GM19395 (cell line): ENCODE measurements at regions not wholly inside any gene's neighbourhood (a gene's known extent, or its start where the extent isn't known, plus 50 kb on each side); places are given as distances from the start of the nearest gene placed in this dataset.
"Not testable (repeated sequence)": the region's sequence is repeated elsewhere in the genome, so short reads cannot be mapped to it uniquely, and the experiment has no call there.

Source experiments
- ATAC-seq: cut with Tn5 transposase; IDR thresholded peaks from one replicate; pipeline ENCODE4 v1.9.1; 2021; ENCODE audit warnings: mild to moderate bottlenecking, moderate library complexity; ENCODE audit not compliant: unreplicated experiment

GRCh38 chr7:69070476-69070875 is 527.8 kb upstream of the AUTS2 start:
- no peak for ATAC-seq

GRCh38 chr7:69076566-69076965 is 521.7 kb upstream of the AUTS2 start:
- no peak for ATAC-seq

GRCh38 chr7:69078997-69079769 is 519.1 kb upstream of the AUTS2 start:
- no peak for ATAC-seq

- ATAC-seq: not testable (repeated sequence)
Observed at GRCh38 chr7:69087281-69087680, 511.0 kb upstream of the AUTS2 start.

- ATAC-seq: no peak
Observed at GRCh38 chr7:69088185-69088584, 510.1 kb upstream of the AUTS2 start.

GRCh38 chr7:69090936-69091335 is 507.3 kb upstream of the AUTS2 start:
- no peak for ATAC-seq

GRCh38 chr7:69091521-69091920 is 506.8 kb upstream of the AUTS2 start:
- no peak for ATAC-seq

- no peak for ATAC-seq
Observed at GRCh38 chr7:69095127-69095526, 503.1 kb upstream of the AUTS2 start.

GRCh38 chr7:69095649-69096048 is 502.6 kb upstream of the AUTS2 start:
- ATAC-seq: no peak

- no peak for ATAC-seq
Observed at GRCh38 chr7:69104023-69104422, 494.3 kb upstream of the AUTS2 start.

- ATAC-seq: no peak
Observed at GRCh38 chr7:69105092-69105491, 493.2 kb upstream of the AUTS2 start.

GRCh38 chr7:69105981-69106380 is 492.3 kb upstream of the AUTS2 start:
- ATAC-seq: no peak

- not testable (repeated sequence) for ATAC-seq
Observed at GRCh38 chr7:69106449-69106848, 491.8 kb upstream of the AUTS2 start.

GRCh38 chr7:69106946-69107345 is 491.3 kb upstream of the AUTS2 start:
- ATAC-seq: not testable (repeated sequence)

GRCh38 chr7:69108097-69108496 is 490.2 kb upstream of the AUTS2 start:
- ATAC-seq: no peak

- no peak for ATAC-seq
Observed at GRCh38 chr7:69109246-69109645, 489.0 kb upstream of the AUTS2 start.

GRCh38 chr7:69109879-69110278 is 488.4 kb upstream of the AUTS2 start:
- no peak for ATAC-seq

GRCh38 chr7:69110450-69111050 is 487.7 kb upstream of the AUTS2 start:
- ATAC-seq: no peak

GRCh38 chr7:69114374-69114773 is 483.9 kb upstream of the AUTS2 start:
- ATAC-seq: no peak

- no peak for ATAC-seq
Observed at GRCh38 chr7:69115788-69116187, 482.5 kb upstream of the AUTS2 start.

GRCh38 chr7:69116196-69116595 is 482.1 kb upstream of the AUTS2 start:
- not testable (repeated sequence) for ATAC-seq

GRCh38 chr7:69122953-69123352 is 475.3 kb upstream of the AUTS2 start:
- ATAC-seq: no peak
